ENCODE measurements at regions not wholly inside any gene's neighbourhood (a gene's known extent, or its start where the extent isn't known, plus 50 kb on each side); places are given as distances from the start of the nearest gene placed in this dataset.

GRCh38 chr3:96712792-96713191, 101.6 kb upstream of the EPHA6 start:
- WGBS, 2 donors, result 48 to 49% methylated on average over 2 of the region's 2 CpGs
- no peak overlapping the region for H3K4me3 ChIP-seq (ENCODE audit: low read depth, poor library complexity, severe bottlenecking)
- TF ChIP-seq CTCF (IDR thresholded peaks at IDR 0.05), result no peak
- TF ChIP-seq POLR2A (IDR thresholded peaks at IDR 0.05), result no peak
- intact Hi-C loops (cut with DNase I; ENCODE audit: low total_unique reads), result no loop called here
- DNase-seq (ENCODE audit: low spot score in 2 of 2), result no peak

GRCh38 chr3:96719921-96720320, 94.5 kb upstream of the EPHA6 start:
- WGBS, 2 donors, result 54 to 69% methylated on average over 3 of the region's 3 CpGs
- H3K4me3 ChIP-seq (ENCODE audit: low read depth, poor library complexity, severe bottlenecking), result no peak overlapping the region
- intact Hi-C loops (cut with DNase I; ENCODE audit: low total_unique reads), result no loop called here
- TF ChIP-seq CTCF (IDR thresholded peaks at IDR 0.05) (no peak), POLR2A (IDR thresholded peaks at IDR 0.05) (no peak)
- no peak for DNase-seq (ENCODE audit: low spot score in 2 of 2)

GRCh38 chr3:96731031-96731430, 83.4 kb upstream of the EPHA6 start:
- no peak overlapping the region for H3K4me3 ChIP-seq (ENCODE audit: low read depth, poor library complexity, severe bottlenecking)
- intact Hi-C loops (cut with DNase I; ENCODE audit: low total_unique reads), result no loop called here
- TF ChIP-seq CTCF (IDR thresholded peaks at IDR 0.05) (no peak), POLR2A (IDR thresholded peaks at IDR 0.05) (no peak)
- DNase-seq (ENCODE audit: low spot score in 2 of 2), result no peak

GRCh38 chr3:96734273-96735009, 80.0 kb upstream of the EPHA6 start:
- 42 to 48% methylated on average over 2 of the region's 2 CpGs for WGBS, 2 donors
- no peak for TF ChIP-seq POLR2A (IDR thresholded peaks at IDR 0.05)
- no peak for TF ChIP-seq CTCF (IDR thresholded peaks at IDR 0.05)
- H3K4me3 ChIP-seq (ENCODE audit: low read depth, poor library complexity, severe bottlenecking), result no peak overlapping the region
- no peak for DNase-seq (ENCODE audit: low spot score in 2 of 2)
- intact Hi-C loops (cut with DNase I; ENCODE audit: low total_unique reads), result no loop called here

- TF ChIP-seq CTCF (IDR thresholded peaks at IDR 0.05), result no peak
- no peak for TF ChIP-seq POLR2A (IDR thresholded peaks at IDR 0.05)
- no peak overlapping the region for H3K4me3 ChIP-seq (ENCODE audit: low read depth, poor library complexity, severe bottlenecking)
- DNase-seq (ENCODE audit: low spot score in 2 of 2), result no peak
- intact Hi-C loops (cut with DNase I; ENCODE audit: low total_unique reads), result no loop called here
Measured at GRCh38 chr3:96748139-96748538, 66.3 kb upstream of the EPHA6 start.
